ENCODE measurements at regions not wholly inside any gene's neighbourhood (a gene's known extent, or its start where the extent isn't known, plus 50 kb on each side); places are given as distances from the start of the nearest gene placed in this dataset.

- TF ChIP-seq CTCF (IDR thresholded peaks at IDR 0.05; ENCODE audit: insufficient read depth, low read depth, low read length) = no peak
- no peak for DNase-seq (ENCODE audit: low read depth)
- no peak overlapping the region for H3K4me3 ChIP-seq (ENCODE audit: low read depth, low read length)
Observed at GRCh38 chr7:9082203-9082602, 648.8 kb downstream of the NXPH1 start.

GRCh38 chr7:9083837-9084236 is 650.4 kb downstream of the NXPH1 start:
- no peak for TF ChIP-seq CTCF (IDR thresholded peaks at IDR 0.05; ENCODE audit: insufficient read depth, low read depth, low read length)
- no peak for DNase-seq (ENCODE audit: low read depth)
- H3K4me3 ChIP-seq (ENCODE audit: low read depth, low read length) = no peak overlapping the region

DNA sequence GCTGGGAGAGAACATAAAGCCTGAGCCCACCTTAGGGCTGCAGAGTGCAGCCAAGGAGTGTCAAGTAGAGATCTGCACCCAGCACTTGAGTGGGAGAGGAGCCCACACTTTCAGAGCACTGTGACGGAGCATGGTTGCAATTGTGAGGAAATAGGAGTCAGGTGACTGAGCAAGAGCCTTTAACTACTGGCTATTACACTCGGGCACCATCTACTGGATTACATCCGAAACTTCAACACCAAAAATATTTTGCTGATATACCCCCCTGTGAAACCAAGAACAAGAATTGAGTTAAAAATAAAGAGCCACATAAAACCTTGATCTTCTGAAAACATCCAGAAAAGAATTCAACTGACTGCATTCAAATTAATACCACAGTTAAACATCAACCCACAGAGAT is 657.9 kb downstream of the NXPH1 start:
- TF ChIP-seq CTCF (IDR thresholded peaks at IDR 0.05; ENCODE audit: insufficient read depth, low read depth, low read length) = no peak
- no peak overlapping the region for H3K4me3 ChIP-seq (ENCODE audit: low read depth, low read length)
- no peak for DNase-seq (ENCODE audit: low read depth)

DNA sequence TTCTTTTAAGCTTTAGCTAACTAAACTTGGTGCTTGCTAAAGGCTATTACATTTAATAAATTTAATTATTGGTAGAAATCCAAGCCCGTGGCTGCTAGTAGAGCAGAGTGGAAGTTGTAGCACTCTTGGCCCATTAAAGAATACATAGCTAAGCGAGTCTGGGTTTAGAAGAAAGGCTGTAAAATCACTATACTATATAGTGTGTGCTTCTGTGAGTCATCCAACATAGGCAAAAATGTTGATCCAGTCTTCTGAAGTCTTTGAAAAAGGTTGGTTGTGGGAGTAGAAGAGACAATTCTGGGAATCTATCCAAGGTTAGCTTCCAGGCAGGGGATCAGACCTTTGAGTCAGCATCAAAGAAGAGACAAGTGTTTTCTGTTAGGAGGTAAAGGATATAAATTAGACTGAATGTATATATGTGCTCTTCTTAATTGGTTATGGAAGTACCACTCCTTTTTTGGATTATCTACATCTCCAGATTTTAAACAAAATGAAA is 664.2 kb downstream of the NXPH1 start:
- TF ChIP-seq CTCF (IDR thresholded peaks at IDR 0.05; ENCODE audit: insufficient read depth, low read depth, low read length) = no peak
- H3K4me3 ChIP-seq (ENCODE audit: low read depth, low read length) = no peak overlapping the region
- no peak for DNase-seq (ENCODE audit: low read depth)

- TF ChIP-seq CTCF (IDR thresholded peaks at IDR 0.05; ENCODE audit: insufficient read depth, low read depth, low read length) = no peak
- DNase-seq (ENCODE audit: low read depth) = no peak
- H3K4me3 ChIP-seq (ENCODE audit: low read depth, low read length) = no peak overlapping the region
Observed at GRCh38 chr7:9100289-9100688, 666.9 kb downstream of the NXPH1 start.

GRCh38 chr7:9102846-9103245 is 669.4 kb downstream of the NXPH1 start:
- TF ChIP-seq CTCF (IDR thresholded peaks at IDR 0.05; ENCODE audit: insufficient read depth, low read depth, low read length) = no peak
- DNase-seq (ENCODE audit: low read depth) = no peak
- H3K4me3 ChIP-seq (ENCODE audit: low read depth, low read length) = no peak overlapping the region

DNA sequence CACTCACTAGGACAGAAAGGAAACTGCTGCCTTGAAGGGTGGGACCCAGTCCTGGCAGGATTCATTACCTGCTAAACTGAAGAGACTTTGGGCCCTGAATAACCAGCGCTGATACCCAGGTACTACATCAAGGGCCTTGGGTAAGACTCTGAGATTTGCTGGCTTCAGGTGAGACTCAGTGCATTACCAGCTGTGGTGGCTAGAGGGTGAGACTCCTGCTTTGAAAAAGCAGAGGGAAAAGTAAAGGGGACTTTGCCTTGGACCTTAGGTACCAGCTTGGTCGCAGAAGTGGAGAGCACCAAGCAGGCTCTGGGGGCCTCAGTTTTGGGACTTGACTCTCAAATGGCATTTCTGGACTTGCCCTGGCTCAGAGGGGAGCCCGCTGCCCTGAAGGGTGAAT is 673.3 kb downstream of the NXPH1 start:
- H3K4me3 ChIP-seq (ENCODE audit: low read depth, low read length) = no peak overlapping the region
- DNase-seq (ENCODE audit: low read depth) = no peak
- TF ChIP-seq CTCF (IDR thresholded peaks at IDR 0.05; ENCODE audit: insufficient read depth, low read depth, low read length) = no peak
